Type B pancreatic cell (in vitro differentiated cells): ENCODE measurements at regions not wholly inside any gene's neighbourhood (a gene's known extent, or its start where the extent isn't known, plus 50 kb on each side); places are given as distances from the start of the nearest gene placed in this dataset.

Source experiments
- DNase-seq: peaks from one replicate; pipeline ENCODE4 v3.0.0; 2021; ENCODE audit warnings: mixed read lengths; ENCODE audit not compliant: unreplicated experiment; ENCODE audit errors: extremely low spot score
- H3K27ac Mint-ChIP-seq: 2 replicates; pipeline ENCODE4 v1.8.0; 2021; ENCODE audit warnings: mild to moderate bottlenecking, mixed read lengths
- H3K27me3 Mint-ChIP-seq: 2 replicates; pipeline ENCODE4 v1.8.0; 2021; ENCODE audit warnings: mixed read lengths
- H3K36me3 Mint-ChIP-seq: 2 replicates; pipeline ENCODE4 v1.8.0; 2021; ENCODE audit warnings: mixed read lengths
- H3K4me1 Mint-ChIP-seq: one replicate; pipeline ENCODE4 v1.8.0; 2021; ENCODE audit warnings: mixed read lengths; ENCODE audit not compliant: unreplicated experiment
- H3K4me3 Mint-ChIP-seq: 2 replicates; pipeline ENCODE4 v1.8.0; 2021; ENCODE audit warnings: mild to moderate bottlenecking, mixed read lengths
- H3K9me3 Mint-ChIP-seq: 2 replicates; pipeline ENCODE4 v1.8.0; 2021; ENCODE audit warnings: mixed read lengths
- TF ChIP-seq, protein P1 (sequence below): fragments of 200-600 bp; sonication (generic); conservative IDR thresholded peaks from 2 replicates; pipeline ENCODE4 v1.5.0; 2021; ENCODE audit warnings: antibody characterized with exemption, mild to moderate bottlenecking

DNA sequence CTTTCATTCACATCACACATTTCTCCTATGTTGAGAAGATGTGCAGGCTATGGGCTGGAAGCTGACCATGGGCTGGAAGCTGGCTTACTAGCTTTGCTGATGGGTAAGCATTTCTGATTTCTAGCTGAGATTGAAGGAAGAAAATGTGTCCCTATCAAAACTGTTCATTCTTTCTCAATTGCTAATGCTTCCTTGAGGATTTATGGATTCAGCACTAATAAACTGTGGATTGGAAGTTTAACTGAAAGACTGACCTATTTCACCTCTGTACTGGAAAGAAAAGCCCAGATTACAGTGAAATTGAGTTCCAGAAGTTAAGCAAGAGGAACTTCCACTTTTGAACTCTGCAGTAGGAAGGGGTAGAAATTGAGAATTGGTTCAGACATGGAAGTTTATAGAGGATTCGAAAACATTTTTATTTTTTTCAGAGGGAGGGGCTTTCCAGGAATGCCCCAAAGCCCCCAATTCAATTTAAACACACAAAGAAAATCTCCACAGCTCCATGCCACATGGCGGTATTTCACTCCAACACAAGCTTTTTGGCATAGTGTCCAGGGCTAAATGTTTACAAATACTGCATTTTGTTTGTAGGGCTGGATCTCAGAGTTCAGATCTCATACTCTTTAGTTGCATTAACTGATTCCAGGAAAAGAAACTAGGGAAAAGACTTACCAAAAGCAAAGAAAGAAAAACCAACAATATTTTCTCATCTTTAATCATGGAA is 61.2 kb upstream of the ARGLU1 start:
- no peaks in the 10 kb centered on the region for H3K9me3 Mint-ChIP-seq

DNA sequence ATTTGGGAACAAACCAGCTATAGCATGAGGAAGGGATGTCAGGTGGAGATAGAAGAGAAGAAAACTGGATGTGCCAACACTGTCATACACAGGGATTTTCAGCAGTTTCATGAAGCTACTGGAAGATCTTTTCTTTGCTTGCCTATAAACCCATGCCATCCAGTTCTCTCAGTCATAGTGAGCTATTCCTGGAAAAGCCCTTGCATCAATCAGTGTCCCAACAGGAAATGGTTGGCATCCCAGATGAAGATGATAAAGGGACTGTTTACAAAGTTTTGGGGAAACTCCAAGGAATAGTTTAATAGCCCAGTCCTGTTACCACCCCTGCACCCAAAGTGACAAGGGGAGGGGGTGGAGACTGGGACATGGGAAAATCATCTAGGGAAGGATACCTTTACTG is 58.5 kb upstream of the ARGLU1 start:
- Mint-ChIP-seq H3K27me3 (peaks cover 15% of the 10 kb centered on the region), H3K9me3 (no peaks in the 10 kb centered on the region), H3K4me3 (no peak overlapping the region)

More for the DNA sequence above, 61.2 kb upstream of the ARGLU1 start:
- no peak for DNase-seq
- TF ChIP-seq, protein P1, sequence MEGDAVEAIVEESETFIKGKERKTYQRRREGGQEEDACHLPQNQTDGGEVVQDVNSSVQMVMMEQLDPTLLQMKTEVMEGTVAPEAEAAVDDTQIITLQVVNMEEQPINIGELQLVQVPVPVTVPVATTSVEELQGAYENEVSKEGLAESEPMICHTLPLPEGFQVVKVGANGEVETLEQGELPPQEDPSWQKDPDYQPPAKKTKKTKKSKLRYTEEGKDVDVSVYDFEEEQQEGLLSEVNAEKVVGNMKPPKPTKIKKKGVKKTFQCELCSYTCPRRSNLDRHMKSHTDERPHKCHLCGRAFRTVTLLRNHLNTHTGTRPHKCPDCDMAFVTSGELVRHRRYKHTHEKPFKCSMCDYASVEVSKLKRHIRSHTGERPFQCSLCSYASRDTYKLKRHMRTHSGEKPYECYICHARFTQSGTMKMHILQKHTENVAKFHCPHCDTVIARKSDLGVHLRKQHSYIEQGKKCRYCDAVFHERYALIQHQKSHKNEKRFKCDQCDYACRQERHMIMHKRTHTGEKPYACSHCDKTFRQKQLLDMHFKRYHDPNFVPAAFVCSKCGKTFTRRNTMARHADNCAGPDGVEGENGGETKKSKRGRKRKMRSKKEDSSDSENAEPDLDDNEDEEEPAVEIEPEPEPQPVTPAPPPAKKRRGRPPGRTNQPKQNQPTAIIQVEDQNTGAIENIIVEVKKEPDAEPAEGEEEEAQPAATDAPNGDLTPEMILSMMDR, result no peak
- H3K36me3 Mint-ChIP-seq, result no peaks in the 10 kb centered on the region
- no peak overlapping the region for H3K4me3 Mint-ChIP-seq
- H3K27ac Mint-ChIP-seq, result no peak overlapping the region
- H3K27me3 Mint-ChIP-seq, result peaks cover 17% of the 10 kb centered on the region
- peaks cover 18% of the 10 kb centered on the region for H3K4me1 Mint-ChIP-seq

DNA sequence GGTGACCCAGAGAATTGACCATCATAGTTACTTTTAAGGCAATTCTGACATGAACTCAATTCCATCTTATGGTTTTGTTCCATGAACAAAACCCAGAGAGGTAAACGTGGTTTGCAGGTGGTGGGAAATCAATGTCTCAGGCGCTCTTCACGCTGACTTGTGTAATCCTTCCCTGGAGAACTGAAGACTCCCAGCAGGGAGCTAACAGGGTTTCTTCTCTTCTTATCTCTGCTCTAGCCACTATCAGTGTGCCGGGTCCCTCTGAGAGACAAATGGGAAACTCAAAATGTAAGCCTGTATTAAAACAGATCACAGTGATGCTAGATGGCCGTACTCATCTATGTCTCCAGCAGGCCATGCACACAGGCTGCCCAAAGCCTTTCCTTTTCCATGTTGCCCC is 57.6 kb upstream of the ARGLU1 start:
- no peak for DNase-seq
- Mint-ChIP-seq H3K27ac (no peak overlapping the region), H3K9me3 (no peaks in the 10 kb centered on the region), H3K36me3 (no peaks in the 10 kb centered on the region), H3K4me3 (no peak overlapping the region), H3K4me1 (peaks cover 10% of the 10 kb centered on the region), H3K27me3 (peaks cover 15% of the 10 kb centered on the region)
- TF ChIP-seq, protein P1, result no peak

More for the DNA sequence above, 58.5 kb upstream of the ARGLU1 start:
- H3K27ac Mint-ChIP-seq, result no peak overlapping the region
- H3K36me3 Mint-ChIP-seq, result no peaks in the 10 kb centered on the region
- H3K4me1 Mint-ChIP-seq, result peaks cover 6% of the 10 kb centered on the region
- TF ChIP-seq, protein P1, result no peak
- no peak for DNase-seq

DNA sequence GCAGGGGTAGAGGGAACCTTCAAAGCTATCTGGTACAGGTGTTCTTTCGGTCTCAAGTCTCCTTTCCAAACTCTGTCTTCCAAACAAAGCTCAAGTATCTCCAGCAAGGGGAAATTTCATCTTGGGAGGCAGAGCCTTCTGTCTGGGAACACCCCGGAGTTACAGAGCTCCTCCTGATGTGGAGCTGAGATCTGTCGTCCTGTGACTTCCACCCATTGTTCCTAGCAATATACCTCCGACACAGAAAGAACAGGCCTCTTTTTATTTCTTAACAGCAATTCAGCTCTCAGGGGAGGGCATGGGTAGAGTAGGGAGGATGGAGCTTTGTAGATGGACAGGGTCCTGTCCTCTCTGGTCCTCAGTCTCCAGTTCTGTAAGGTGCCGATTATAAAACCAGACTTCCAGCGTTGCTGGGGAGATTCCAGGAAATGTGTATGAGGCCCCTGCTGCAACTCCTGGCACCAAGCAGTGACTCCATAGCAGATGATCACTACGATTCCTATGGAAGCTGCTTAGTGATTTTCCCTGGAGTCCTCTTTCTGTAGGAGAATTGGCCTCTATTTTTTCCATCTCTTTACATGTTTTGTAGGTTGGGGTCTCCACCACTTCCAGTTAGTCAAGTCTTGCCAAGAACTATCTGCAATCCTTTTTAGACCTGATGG is 56.0 kb upstream of the ARGLU1 start:
- H3K4me3 Mint-ChIP-seq, result no peak overlapping the region
- no peak overlapping the region for H3K27ac Mint-ChIP-seq
- TF ChIP-seq, protein P1, result no peak
- H3K4me1 Mint-ChIP-seq, result peaks cover 8% of the 10 kb centered on the region
- no peaks in the 10 kb centered on the region for H3K36me3 Mint-ChIP-seq
- H3K9me3 Mint-ChIP-seq, result peaks cover 5% of the 10 kb centered on the region
- peaks cover 14% of the 10 kb centered on the region for H3K27me3 Mint-ChIP-seq
- no peak for DNase-seq

DNA sequence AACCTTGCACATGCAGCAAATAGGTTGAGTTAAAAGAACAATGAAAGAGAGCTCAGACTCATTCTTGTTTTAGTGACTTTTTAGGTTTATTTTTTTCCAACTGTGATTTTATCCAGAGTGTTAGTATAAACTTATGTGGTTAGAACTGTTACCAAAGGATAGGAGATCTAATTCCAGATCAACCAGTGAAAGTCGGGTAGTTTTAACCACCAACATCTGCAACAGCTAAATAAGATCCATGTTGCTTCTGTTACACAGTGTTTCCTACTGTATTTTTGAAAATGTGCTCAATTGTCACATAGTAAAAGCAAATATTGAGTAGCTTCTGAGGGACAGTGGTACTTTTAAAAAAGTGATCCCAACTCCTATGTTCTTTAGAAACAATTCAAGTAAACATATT is 53.9 kb upstream of the ARGLU1 start:
- Mint-ChIP-seq H3K36me3 (no peaks in the 10 kb centered on the region), H3K4me1 (peaks cover 8% of the 10 kb centered on the region), H3K9me3 (peaks cover 5% of the 10 kb centered on the region), H3K27me3 (peaks cover 11% of the 10 kb centered on the region), H3K4me3 (no peak overlapping the region), H3K27ac (no peak overlapping the region)
- TF ChIP-seq, protein P1, result no peak
- no peak for DNase-seq
